GM23338 (cell line): ENCODE measurements at regions not wholly inside any gene's neighbourhood (a gene's known extent, or its start where the extent isn't known, plus 50 kb on each side); places are given as distances from the start of the nearest gene placed in this dataset.

Source experiments
- ATAC-seq: fragments of 200-7000 bp; cut with Tn5 transposase; 3 replicates; pipeline ENCODE4 v1.9.1; 2020
- DNase-seq: peaks from one replicate; pipeline ENCODE4 v3.0.0-alpha.2; 2015; ENCODE audit warnings: low spot score
- H2AFZ ChIP-seq: fragments of 200-600 bp; sonication (generic); 2 replicates; pipeline ENCODE4 v1.8.0; 2016; ENCODE audit warnings: antibody characterized with exemption, mild to moderate bottlenecking, moderate library complexity
- H3F3A ChIP-seq: fragments of 200-600 bp; sonication (generic); replicated peaks from 2 replicates; pipeline ENCODE4 v1.8.0; 2017; ENCODE audit warnings: antibody characterized with exemption, mixed run types, low read depth
- H3K27ac ChIP-seq: fragments of 200-600 bp; sonication (generic); 2 replicates; pipeline ENCODE4 v1.6.1; 2016; ENCODE audit warnings: low read depth
- H3K27me3 ChIP-seq: fragments of 200-600 bp; sonication (generic); 2 replicates; pipeline ENCODE4 v1.8.0; 2016; ENCODE audit warnings: mild to moderate bottlenecking, mixed run types, moderate library complexity; ENCODE audit not compliant: insufficient read depth
- H3K36me3 ChIP-seq: fragments of 200-600 bp; sonication (generic); 2 replicates; pipeline ENCODE4 v1.8.0; 2016; ENCODE audit warnings: mild to moderate bottlenecking; ENCODE audit not compliant: insufficient read depth
- H3K4me1 ChIP-seq: fragments of 200-600 bp; sonication (generic); 2 replicates; pipeline ENCODE4 v1.8.0; 2016; ENCODE audit warnings: mild to moderate bottlenecking, moderate library complexity; ENCODE audit not compliant: insufficient read depth
- H3K4me2 ChIP-seq: fragments of 200-600 bp; sonication (generic); 2 replicates; pipeline ENCODE4 v1.7.1; 2017; ENCODE audit warnings: mixed run types
- H3K4me3 ChIP-seq: fragments of 200-600 bp; sonication (generic); 2 replicates; pipeline ENCODE4 v1.6.1; 2016; ENCODE audit warnings: mixed run types
- H3K79me2 ChIP-seq: fragments of 200-600 bp; sonication (generic); replicated peaks from 2 replicates; pipeline ENCODE4 v1.8.0; 2017; ENCODE audit warnings: mild to moderate bottlenecking; ENCODE audit not compliant: insufficient read depth
- H3K9me2 ChIP-seq: fragments of 200-600 bp; sonication (generic); 2 replicates; pipeline ENCODE4 v1.8.0; 2017; ENCODE audit not compliant: insufficient read depth
- H4K20me1 ChIP-seq: fragments of 200-600 bp; sonication (generic); replicated peaks from 2 replicates; pipeline ENCODE4 v1.8.0; 2017; ENCODE audit warnings: mild to moderate bottlenecking; ENCODE audit not compliant: insufficient read depth
- H3K27ac Mint-ChIP-seq: 2 replicates; pipeline ENCODE4 v1.8.0; 2020; ENCODE audit warnings: inconsistent platforms, mild to moderate bottlenecking, moderate library complexity, mixed read lengths
- H3K27me3 Mint-ChIP-seq: 3 replicates; pipeline ENCODE4 v1.8.0; 2022; ENCODE audit warnings: low read depth, mild to moderate bottlenecking, moderate library complexity, mixed read lengths, inconsistent platforms; ENCODE audit not compliant: insufficient read depth, poor library complexity
- H3K36me3 Mint-ChIP-seq: 3 replicates; pipeline ENCODE4 v1.8.0; 2021; ENCODE audit warnings: low read depth, mild to moderate bottlenecking, inconsistent platforms, moderate library complexity, mixed read lengths
- H3K4me1 Mint-ChIP-seq: 3 replicates; pipeline ENCODE4 v1.8.0; 2020; ENCODE audit warnings: mild to moderate bottlenecking, inconsistent platforms, mixed read lengths
- H3K4me3 Mint-ChIP-seq: 3 replicates; pipeline ENCODE4 v1.8.0; 2021; ENCODE audit warnings: moderate library complexity, mild to moderate bottlenecking, inconsistent platforms, mixed read lengths
- H3K9me3 Mint-ChIP-seq: 3 replicates; pipeline ENCODE4 v1.8.0; 2020; ENCODE audit warnings: moderate library complexity, mild to moderate bottlenecking, inconsistent platforms, mixed read lengths
- CREB1 ChIP-seq: fragments of 250-450 bp; sonication (Bioruptor Pico); IDR thresholded peaks from 2 replicates; pipeline ENCODE4 v1.5.0; 2020; ENCODE audit warnings: low read depth, mild to moderate bottlenecking, moderate library complexity
- ETS1 ChIP-seq: IDR thresholded peaks from 2 replicates; pipeline ENCODE4 v1.6.1; 2016; ENCODE audit warnings: antibody characterized with exemption
- EZH2 ChIP-seq: fragments of 200-600 bp; sonication (generic); IDR thresholded peaks from one replicate; pipeline ENCODE4 v1.8.0; 2017; ENCODE audit warnings: antibody characterized with exemption, mild to moderate bottlenecking, low read depth; ENCODE audit not compliant: unreplicated experiment
- EZH2phosphoT487 ChIP-seq: fragments of 200-600 bp; sonication (generic); IDR thresholded peaks from one replicate; pipeline ENCODE4 v1.8.1; 2018; ENCODE audit warnings: antibody characterized with exemption; ENCODE audit not compliant: unreplicated experiment
- JUNB ChIP-seq: IDR thresholded peaks from one replicate; pipeline ENCODE4 v1.6.1; 2016; ENCODE audit warnings: antibody characterized with exemption; ENCODE audit not compliant: unreplicated experiment
- NANOG ChIP-seq: IDR thresholded peaks from 2 replicates; pipeline ENCODE4 v1.6.1; 2016; ENCODE audit warnings: antibody characterized with exemption, borderline replicate concordance
- POLR2AphosphoS5 ChIP-seq: IDR thresholded peaks from 2 replicates; pipeline ENCODE4 v1.6.1; 2016; ENCODE audit warnings: antibody characterized with exemption, low read depth
- REST ChIP-seq: IDR thresholded peaks from one replicate; pipeline ENCODE4 v1.6.1; 2018; ENCODE audit warnings: antibody characterized with exemption; ENCODE audit not compliant: unreplicated experiment
- STAT1 ChIP-seq: IDR thresholded peaks from one replicate; pipeline ENCODE4 v1.6.1; 2016; ENCODE audit warnings: antibody characterized with exemption; ENCODE audit not compliant: unreplicated experiment
- ZNF114 ChIP-seq: fragments of 250-450 bp; sonication (Bioruptor Pico); IDR thresholded peaks from 2 replicates; pipeline ENCODE4 v1.5.0; 2020; ENCODE audit warnings: mild to moderate bottlenecking, moderate library complexity
- ZNF331 ChIP-seq: fragments of 250-450 bp; sonication (Bioruptor Pico); IDR thresholded peaks from 2 replicates; pipeline ENCODE4 v1.5.0; 2020; ENCODE audit warnings: low read depth, mild to moderate bottlenecking, moderate library complexity
- TF ChIP-seq, protein P1 (sequence below): fragments of 250-450 bp; sonication (Bioruptor Pico); IDR thresholded peaks from 2 replicates; pipeline ENCODE4 v1.5.0; 2020; ENCODE audit warnings: mild to moderate bottlenecking, moderate library complexity
- TF ChIP-seq, protein P2 (sequence below), 2 experiments: fragments of 200-600 bp in 1 of 2; sonication (generic) in 1 of 2; conservative IDR thresholded peaks; 2 replicates each; pipeline versions ENCODE4 v1.5.1 to v1.6.1; 2016 to 2017; ENCODE audit warnings: antibody characterized with exemption in 2 of 2, low read depth in 2 of 2, mild to moderate bottlenecking in 2 of 2, moderate library complexity in 1 of 2

DNA sequence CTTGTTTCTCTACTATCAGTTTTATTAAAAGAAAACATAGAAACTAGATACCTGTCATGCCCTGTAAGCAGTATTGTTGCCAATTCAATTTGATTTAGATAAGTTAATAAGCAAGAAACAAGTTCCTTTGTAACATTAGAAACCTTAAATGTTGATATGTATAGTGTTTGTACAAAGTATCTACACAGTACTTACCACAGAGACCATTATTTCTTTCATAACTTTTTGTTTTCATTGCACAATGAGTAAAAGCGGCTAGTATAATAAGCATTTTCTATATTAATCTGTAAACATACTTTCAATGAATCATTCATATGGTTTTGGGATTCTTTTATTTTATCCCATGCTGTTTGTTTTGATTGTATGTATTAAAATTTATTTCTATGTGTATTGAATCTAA, 305.1 kb downstream of the TTC6 start (continued):
- TF ChIP-seq EZH2 (no peak), ZNF114 (CRISPR knock-in tag) (no peak)

DNA sequence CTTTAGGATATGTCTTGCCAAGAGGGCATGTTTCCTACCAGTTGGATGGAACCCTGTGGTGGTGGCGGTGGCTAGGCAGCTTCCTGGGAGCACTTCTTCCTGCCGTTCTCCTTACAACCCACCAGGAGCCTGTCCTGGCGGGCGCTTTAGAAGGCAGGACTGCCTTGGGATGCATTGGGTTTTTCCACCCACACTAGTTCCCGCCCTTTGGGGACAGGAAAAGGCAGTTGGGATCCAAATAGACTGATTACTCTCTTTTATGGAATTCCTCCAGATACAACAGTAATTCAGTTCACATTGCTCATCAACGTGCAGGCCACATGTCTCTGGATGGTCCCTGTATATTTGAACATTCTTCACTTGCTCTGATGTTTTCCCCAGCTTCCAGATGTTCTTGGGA, 305.7 kb upstream of the SSTR1 start:
- DNase-seq, result peak; percentile 26
- Histone ChIP-seq H3K27ac (no peak overlapping the region), H2AFZ (no peak overlapping the region), H3K4me3 (no peak overlapping the region), H3K27me3 (peaks cover 11% of the 10 kb centered on the region), H3F3A (no peaks in the 10 kb centered on the region), H3K4me2 (no peak overlapping the region), H3K9me2 (no peaks in the 10 kb centered on the region), H3K79me2 (no peaks in the 10 kb centered on the region), H4K20me1 (no peaks in the 10 kb centered on the region), H3K36me3 (no peaks in the 10 kb centered on the region), H3K4me1 (no peaks in the 10 kb centered on the region)
- no peak overlapping the region for H3K4me3 Mint-ChIP-seq
- H3K27me3 Mint-ChIP-seq, result peaks cover 2% of the 10 kb centered on the region
- peaks cover 10% of the 10 kb centered on the region; the same call in 2 of the 3 replicates for H3K9me3 Mint-ChIP-seq
- TF ChIP-seq JUNB (no peak), ZNF114 (CRISPR knock-in tag) (no peak), NANOG (no peak), ETS1 (no peak), CREB1 (CRISPR knock-in tag) (no peak), REST (no peak), STAT1 (no peak), EZH2phosphoT487 (no peak), POLR2AphosphoS5 (no peak), EZH2 (no peak), ZNF331 (CRISPR knock-in tag) (no peak)
- TF ChIP-seq, protein P1, sequence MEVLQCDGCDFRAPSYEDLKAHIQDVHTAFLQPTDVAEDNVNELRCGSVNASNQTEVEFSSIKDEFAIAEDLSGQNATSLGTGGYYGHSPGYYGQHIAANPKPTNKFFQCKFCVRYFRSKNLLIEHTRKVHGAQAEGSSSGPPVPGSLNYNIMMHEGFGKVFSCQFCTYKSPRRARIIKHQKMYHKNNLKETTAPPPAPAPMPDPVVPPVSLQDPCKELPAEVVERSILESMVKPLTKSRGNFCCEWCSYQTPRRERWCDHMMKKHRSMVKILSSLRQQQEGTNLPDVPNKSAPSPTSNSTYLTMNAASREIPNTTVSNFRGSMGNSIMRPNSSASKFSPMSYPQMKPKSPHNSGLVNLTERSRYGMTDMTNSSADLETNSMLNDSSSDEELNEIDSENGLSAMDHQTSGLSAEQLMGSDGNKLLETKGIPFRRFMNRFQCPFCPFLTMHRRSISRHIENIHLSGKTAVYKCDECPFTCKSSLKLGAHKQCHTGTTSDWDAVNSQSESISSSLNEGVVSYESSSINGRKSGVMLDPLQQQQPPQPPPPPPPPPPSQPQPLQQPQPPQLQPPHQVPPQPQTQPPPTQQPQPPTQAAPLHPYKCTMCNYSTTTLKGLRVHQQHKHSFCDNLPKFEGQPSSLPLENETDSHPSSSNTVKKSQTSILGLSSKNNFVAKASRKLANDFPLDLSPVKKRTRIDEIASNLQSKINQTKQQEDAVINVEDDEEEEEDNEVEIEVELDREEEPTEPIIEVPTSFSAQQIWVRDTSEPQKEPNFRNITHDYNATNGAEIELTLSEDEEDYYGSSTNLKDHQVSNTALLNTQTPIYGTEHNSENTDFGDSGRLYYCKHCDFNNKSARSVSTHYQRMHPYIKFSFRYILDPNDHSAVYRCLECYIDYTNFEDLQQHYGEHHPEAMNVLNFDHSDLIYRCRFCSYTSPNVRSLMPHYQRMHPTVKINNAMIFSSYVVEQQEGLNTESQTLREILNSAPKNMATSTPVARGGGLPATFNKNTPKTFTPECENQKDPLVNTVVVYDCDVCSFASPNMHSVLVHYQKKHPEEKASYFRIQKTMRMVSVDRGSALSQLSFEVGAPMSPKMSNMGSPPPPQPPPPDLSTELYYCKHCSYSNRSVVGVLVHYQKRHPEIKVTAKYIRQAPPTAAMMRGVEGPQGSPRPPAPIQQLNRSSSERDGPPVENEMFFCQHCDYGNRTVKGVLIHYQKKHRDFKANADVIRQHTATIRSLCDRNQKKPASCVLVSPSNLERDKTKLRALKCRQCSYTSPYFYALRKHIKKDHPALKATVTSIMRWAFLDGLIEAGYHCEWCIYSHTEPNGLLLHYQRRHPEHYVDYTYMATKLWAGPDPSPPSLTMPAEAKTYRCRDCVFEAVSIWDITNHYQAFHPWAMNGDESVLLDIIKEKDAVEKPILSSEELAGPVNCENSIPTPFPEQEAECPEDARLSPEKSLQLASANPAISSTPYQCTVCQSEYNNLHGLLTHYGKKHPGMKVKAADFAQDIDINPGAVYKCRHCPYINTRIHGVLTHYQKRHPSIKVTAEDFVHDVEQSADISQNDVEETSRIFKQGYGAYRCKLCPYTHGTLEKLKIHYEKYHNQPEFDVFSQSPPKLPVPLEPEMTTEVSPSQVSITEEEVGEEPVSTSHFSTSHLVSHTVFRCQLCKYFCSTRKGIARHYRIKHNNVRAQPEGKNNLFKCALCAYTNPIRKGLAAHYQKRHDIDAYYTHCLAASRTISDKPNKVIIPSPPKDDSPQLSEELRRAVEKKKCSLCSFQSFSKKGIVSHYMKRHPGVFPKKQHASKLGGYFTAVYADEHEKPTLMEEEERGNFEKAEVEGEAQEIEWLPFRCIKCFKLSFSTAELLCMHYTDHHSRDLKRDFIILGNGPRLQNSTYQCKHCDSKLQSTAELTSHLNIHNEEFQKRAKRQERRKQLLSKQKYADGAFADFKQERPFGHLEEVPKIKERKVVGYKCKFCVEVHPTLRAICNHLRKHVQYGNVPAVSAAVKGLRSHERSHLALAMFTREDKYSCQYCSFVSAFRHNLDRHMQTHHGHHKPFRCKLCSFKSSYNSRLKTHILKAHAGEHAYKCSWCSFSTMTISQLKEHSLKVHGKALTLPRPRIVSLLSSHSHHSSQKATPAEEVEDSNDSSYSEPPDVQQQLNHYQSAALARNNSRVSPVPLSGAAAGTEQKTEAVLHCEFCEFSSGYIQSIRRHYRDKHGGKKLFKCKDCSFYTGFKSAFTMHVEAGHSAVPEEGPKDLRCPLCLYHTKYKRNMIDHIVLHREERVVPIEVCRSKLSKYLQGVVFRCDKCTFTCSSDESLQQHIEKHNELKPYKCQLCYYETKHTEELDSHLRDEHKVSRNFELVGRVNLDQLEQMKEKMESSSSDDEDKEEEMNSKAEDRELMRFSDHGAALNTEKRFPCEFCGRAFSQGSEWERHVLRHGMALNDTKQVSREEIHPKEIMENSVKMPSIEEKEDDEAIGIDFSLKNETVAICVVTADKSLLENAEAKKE, result no peak
- TF ChIP-seq, protein P2, sequence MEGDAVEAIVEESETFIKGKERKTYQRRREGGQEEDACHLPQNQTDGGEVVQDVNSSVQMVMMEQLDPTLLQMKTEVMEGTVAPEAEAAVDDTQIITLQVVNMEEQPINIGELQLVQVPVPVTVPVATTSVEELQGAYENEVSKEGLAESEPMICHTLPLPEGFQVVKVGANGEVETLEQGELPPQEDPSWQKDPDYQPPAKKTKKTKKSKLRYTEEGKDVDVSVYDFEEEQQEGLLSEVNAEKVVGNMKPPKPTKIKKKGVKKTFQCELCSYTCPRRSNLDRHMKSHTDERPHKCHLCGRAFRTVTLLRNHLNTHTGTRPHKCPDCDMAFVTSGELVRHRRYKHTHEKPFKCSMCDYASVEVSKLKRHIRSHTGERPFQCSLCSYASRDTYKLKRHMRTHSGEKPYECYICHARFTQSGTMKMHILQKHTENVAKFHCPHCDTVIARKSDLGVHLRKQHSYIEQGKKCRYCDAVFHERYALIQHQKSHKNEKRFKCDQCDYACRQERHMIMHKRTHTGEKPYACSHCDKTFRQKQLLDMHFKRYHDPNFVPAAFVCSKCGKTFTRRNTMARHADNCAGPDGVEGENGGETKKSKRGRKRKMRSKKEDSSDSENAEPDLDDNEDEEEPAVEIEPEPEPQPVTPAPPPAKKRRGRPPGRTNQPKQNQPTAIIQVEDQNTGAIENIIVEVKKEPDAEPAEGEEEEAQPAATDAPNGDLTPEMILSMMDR (conservative IDR thresholded peaks at IDR 0.05; ENCODE audit: low read depth in 2 of 2), result no peak
- no peak overlapping the region for H3K27ac Mint-ChIP-seq
- H3K36me3 Mint-ChIP-seq, result no peaks in the 10 kb centered on the region; the same call in 2 of the 3 replicates
- peak; percentile 71 for ATAC-seq
- H3K4me1 Mint-ChIP-seq, result peaks cover 9% of the 10 kb centered on the region; the same call in 2 of the 3 replicates
